Trophoblast cell (in vitro differentiated cells and primary cell): ENCODE measurements at regions not wholly inside any gene's neighbourhood (a gene's known extent, or its start where the extent isn't known, plus 50 kb on each side); places are given as distances from the start of the nearest gene placed in this dataset.

Experiments
- DNase-seq, 2 donors: peaks; one replicate each; pipeline ENCODE4 v3.0.0-alpha.2; 2016
- H2AFZ ChIP-seq: 2 replicates; pipeline ENCODE4 v1.6.1; 2013; ENCODE audit warnings: low read length, moderate library complexity, mild to moderate bottlenecking; ENCODE audit not compliant: insufficient read depth, poor library complexity
- H2AK5ac ChIP-seq: 2 replicates; pipeline ENCODE4 v1.6.1; 2013; ENCODE audit warnings: mild to moderate bottlenecking, low read length
- H2BK120ac ChIP-seq: 2 replicates; pipeline ENCODE4 v1.6.1; 2013; ENCODE audit warnings: low read length, mild to moderate bottlenecking, moderate library complexity; ENCODE audit not compliant: insufficient read depth, poor library complexity
- H2BK12ac ChIP-seq: 2 replicates; pipeline ENCODE4 v1.6.1; 2013; ENCODE audit warnings: mild to moderate bottlenecking, low read length, moderate library complexity
- H2BK5ac ChIP-seq: 2 replicates; pipeline ENCODE4 v1.6.1; 2013; ENCODE audit warnings: low read length, low read depth, moderate library complexity, mild to moderate bottlenecking; ENCODE audit not compliant: poor library complexity
- H3K14ac ChIP-seq: 2 replicates; pipeline ENCODE4 v1.6.1; 2013; ENCODE audit warnings: mild to moderate bottlenecking, low read length
- H3K18ac ChIP-seq: 2 replicates; pipeline ENCODE4 v1.6.1; 2013; ENCODE audit warnings: mild to moderate bottlenecking, low read length
- H3K23ac ChIP-seq: 2 replicates; pipeline ENCODE4 v1.6.1; 2013; ENCODE audit warnings: low read length
- H3K27ac ChIP-seq: 2 replicates; pipeline ENCODE4 v1.5.1; 2013; ENCODE audit warnings: low read depth, mild to moderate bottlenecking, inconsistent platforms, low read length, moderate library complexity
- H3K27me3 ChIP-seq: 2 replicates; pipeline ENCODE4 v1.6.1; 2013; ENCODE audit warnings: inconsistent platforms, mild to moderate bottlenecking, low read length, moderate library complexity; ENCODE audit not compliant: insufficient read depth
- H3K36me3 ChIP-seq, 2 experiments: 1 replicate in 1 of 2; 2 replicates in 1 of 2; pipeline ENCODE4 v1.6.1; 2013; ENCODE audit warnings: low read length in 2 of 2, mild to moderate bottlenecking in 2 of 2, moderate library complexity in 1 of 2; ENCODE audit not compliant: insufficient read depth in 2 of 2, control insufficient read depth in 1 of 2
- H3K4ac ChIP-seq: 2 replicates; pipeline ENCODE4 v1.6.1; 2013; ENCODE audit warnings: low read depth, mild to moderate bottlenecking, low read length, moderate library complexity
- H3K4me1 ChIP-seq, 2 experiments: 1 replicate in 1 of 2; 2 replicates in 1 of 2; pipeline ENCODE4 v1.6.1; 2013; ENCODE audit warnings: low read length in 2 of 2, mild to moderate bottlenecking in 2 of 2, moderate library complexity in 1 of 2; ENCODE audit not compliant: insufficient read depth in 2 of 2, control insufficient read depth in 1 of 2
- H3K4me2 ChIP-seq: 2 replicates; pipeline ENCODE4 v1.6.1; 2013; ENCODE audit warnings: inconsistent platforms, mild to moderate bottlenecking, low read length, moderate library complexity
- H3K4me3 ChIP-seq: 2 replicates; pipeline ENCODE4 v1.5.1; 2013; ENCODE audit warnings: mild to moderate bottlenecking, low read depth, low read length, inconsistent platforms
- H3K79me1 ChIP-seq: one replicate; pipeline ENCODE4 v1.6.1; 2013; ENCODE audit warnings: low read length
- H3K79me2 ChIP-seq: 2 replicates; pipeline ENCODE4 v1.6.1; 2013; ENCODE audit warnings: low read length, mild to moderate bottlenecking; ENCODE audit not compliant: control insufficient read depth, insufficient read depth, poor library complexity
- H3K9ac ChIP-seq: 2 replicates; pipeline ENCODE4 v1.6.1; 2013; ENCODE audit warnings: mild to moderate bottlenecking, low read length
- H3K9me3 ChIP-seq: 2 replicates; pipeline ENCODE4 v1.6.1; 2013; ENCODE audit warnings: low read depth, mild to moderate bottlenecking, control low read depth, inconsistent platforms, low read length; ENCODE audit not compliant: insufficient read depth
- H4K12ac ChIP-seq: 2 replicates; pipeline ENCODE4 v1.6.1; 2013; ENCODE audit warnings: low read depth, mild to moderate bottlenecking, low read length, moderate library complexity
- H4K8ac ChIP-seq: 2 replicates; pipeline ENCODE4 v1.6.1; 2013; ENCODE audit warnings: low read depth, mild to moderate bottlenecking, low read length, moderate library complexity
- H4K91ac ChIP-seq: one replicate; pipeline ENCODE4 v1.6.1; 2013; ENCODE audit warnings: low read depth, mild to moderate bottlenecking, low read length, moderate library complexity
- WGBS: extraction: QIAGEN DNeasy Blood & Tissue Kit; methylation state at CpG from one replicate; pipeline ENCODE4 v1.1.7; 2013; ENCODE audit warnings: missing lambda C conversion rate; ENCODE audit not compliant: insufficient read length, insufficient coverage; ENCODE audit errors: extremely low coverage; 5-methylcytosine and 5-hydroxymethylcytosine counted together

GRCh38 chr22:47395481-47395880 lies 633.0 kb downstream of the TBC1D22A start:
- H3K9ac ChIP-seq = no peak overlapping the region
- H3K27me3 ChIP-seq = no peaks in the 10 kb centered on the region
- no peak overlapping the region for H2BK120ac ChIP-seq
- no peak overlapping the region for H3K18ac ChIP-seq
- no peak overlapping the region for H2AK5ac ChIP-seq
- H3K4me3 ChIP-seq = no peak overlapping the region
- no CpG with 5 or more reads among the region's 8 CpGs for WGBS
- no peak for DNase-seq
- H3K27ac ChIP-seq = no peak overlapping the region
- H3K36me3 ChIP-seq = no peaks in the 10 kb centered on the region
- H3K79me1 ChIP-seq = no peaks in the 10 kb centered on the region
- H2BK5ac ChIP-seq = no peak overlapping the region
- H4K12ac ChIP-seq = no peak overlapping the region
- no peak overlapping the region for H4K8ac ChIP-seq
- peaks cover 87% of the 10 kb centered on the region for H3K9me3 ChIP-seq
- no peak overlapping the region for H3K14ac ChIP-seq
- H3K4me1 ChIP-seq = no peaks in the 10 kb centered on the region
- no peak overlapping the region for H2AFZ ChIP-seq
- no peak overlapping the region for H3K4me2 ChIP-seq
- H3K23ac ChIP-seq = no peak overlapping the region
- no peak overlapping the region for H2BK12ac ChIP-seq
- no peak overlapping the region for H3K4ac ChIP-seq
- no peak overlapping the region for H4K91ac ChIP-seq
- no peaks in the 10 kb centered on the region for H3K79me2 ChIP-seq

GRCh38 chr22:47394504-47395440 lies 632.3 kb downstream of the TBC1D22A start:
- H3K4me2 ChIP-seq = no peak overlapping the region

GRCh38 chr22:47393191-47393590 lies 630.7 kb downstream of the TBC1D22A start:
- WGBS = no CpG with 5 or more reads among the region's 9 CpGs
- Histone ChIP-seq H3K14ac (no peak overlapping the region), H3K18ac (no peak overlapping the region), H3K79me2 (no peaks in the 10 kb centered on the region), H3K9ac (no peak overlapping the region), H4K12ac (no peak overlapping the region), H2AFZ (no peak overlapping the region), H3K4ac (no peak overlapping the region), H2BK5ac (no peak overlapping the region), H3K4me3 (peak overlapping the region; percentile 47), H3K79me1 (no peaks in the 10 kb centered on the region), H3K4me1 (no peaks in the 10 kb centered on the region), H4K91ac (no peak overlapping the region), H2BK12ac (no peak overlapping the region), H3K27ac (no peak overlapping the region), H4K8ac (no peak overlapping the region), H3K23ac (no peak overlapping the region), H2AK5ac (no peak overlapping the region), H3K9me3 (peaks cover 89% of the 10 kb centered on the region), H2BK120ac (no peak overlapping the region), H3K36me3 (no peaks in the 10 kb centered on the region), H3K27me3 (no peaks in the 10 kb centered on the region), H3K4me2 (no peak overlapping the region)
- no peak for DNase-seq

More at GRCh38 chr22:47394504-47395440, 632.3 kb downstream of the TBC1D22A start:
- H3K4me3 ChIP-seq = no peak overlapping the region
- no peak overlapping the region for H3K27ac ChIP-seq
- H3K18ac ChIP-seq = no peak overlapping the region
- DNase-seq = no peak
- no peak overlapping the region for H2BK5ac ChIP-seq
- H2BK120ac ChIP-seq = no peak overlapping the region
- H3K27me3 ChIP-seq = no peaks in the 10 kb centered on the region
- no CpG with 5 or more reads among the region's 12 CpGs for WGBS
- H3K79me2 ChIP-seq = no peaks in the 10 kb centered on the region
- no peak overlapping the region for H2AFZ ChIP-seq
- H3K9ac ChIP-seq = no peak overlapping the region
- H4K91ac ChIP-seq = no peak overlapping the region
- H3K36me3 ChIP-seq = no peaks in the 10 kb centered on the region
- peaks cover 91% of the 10 kb centered on the region for H3K9me3 ChIP-seq
- H3K4me1 ChIP-seq = no peaks in the 10 kb centered on the region
- no peak overlapping the region for H3K14ac ChIP-seq
- H4K8ac ChIP-seq = no peak overlapping the region
- no peak overlapping the region for H2AK5ac ChIP-seq
- no peak overlapping the region for H2BK12ac ChIP-seq
- H4K12ac ChIP-seq = no peak overlapping the region
- H3K23ac ChIP-seq = no peak overlapping the region
- H3K79me1 ChIP-seq = no peaks in the 10 kb centered on the region
- no peak overlapping the region for H3K4ac ChIP-seq

GRCh38 chr22:47392729-47393128 lies 630.3 kb downstream of the TBC1D22A start:
- Histone ChIP-seq H4K8ac (no peak overlapping the region), H3K36me3 (no peaks in the 10 kb centered on the region)
- WGBS = no CpG with 5 or more reads among the region's 8 CpGs

More at GRCh38 chr22:47392729-47393128, 630.3 kb downstream of the TBC1D22A start:
- no peak overlapping the region for H2AFZ ChIP-seq
- no peak overlapping the region for H4K91ac ChIP-seq
- H3K79me1 ChIP-seq = no peaks in the 10 kb centered on the region
- no peak overlapping the region for H3K9ac ChIP-seq
- H2BK12ac ChIP-seq = no peak overlapping the region
- DNase-seq = no peak
- peaks cover 89% of the 10 kb centered on the region for H3K9me3 ChIP-seq
- no peak overlapping the region for H2BK120ac ChIP-seq
- H2AK5ac ChIP-seq = no peak overlapping the region
- no peak overlapping the region for H3K4ac ChIP-seq
- H3K4me2 ChIP-seq = no peak overlapping the region
- H3K27ac ChIP-seq = no peak overlapping the region
- H3K18ac ChIP-seq = no peak overlapping the region
- no peaks in the 10 kb centered on the region for H3K27me3 ChIP-seq
- no peaks in the 10 kb centered on the region for H3K79me2 ChIP-seq
- no peak overlapping the region for H4K12ac ChIP-seq
- H2BK5ac ChIP-seq = no peak overlapping the region
- H3K4me3 ChIP-seq = peak overlapping the region; percentile 47
- no peaks in the 10 kb centered on the region for H3K4me1 ChIP-seq
- no peak overlapping the region for H3K14ac ChIP-seq
- no peak overlapping the region for H3K23ac ChIP-seq
